ENCODE measurements at regions not wholly inside any gene's neighbourhood (a gene's known extent, or its start where the extent isn't known, plus 50 kb on each side); places are given as distances from the start of the nearest gene placed in this dataset.

DNA sequence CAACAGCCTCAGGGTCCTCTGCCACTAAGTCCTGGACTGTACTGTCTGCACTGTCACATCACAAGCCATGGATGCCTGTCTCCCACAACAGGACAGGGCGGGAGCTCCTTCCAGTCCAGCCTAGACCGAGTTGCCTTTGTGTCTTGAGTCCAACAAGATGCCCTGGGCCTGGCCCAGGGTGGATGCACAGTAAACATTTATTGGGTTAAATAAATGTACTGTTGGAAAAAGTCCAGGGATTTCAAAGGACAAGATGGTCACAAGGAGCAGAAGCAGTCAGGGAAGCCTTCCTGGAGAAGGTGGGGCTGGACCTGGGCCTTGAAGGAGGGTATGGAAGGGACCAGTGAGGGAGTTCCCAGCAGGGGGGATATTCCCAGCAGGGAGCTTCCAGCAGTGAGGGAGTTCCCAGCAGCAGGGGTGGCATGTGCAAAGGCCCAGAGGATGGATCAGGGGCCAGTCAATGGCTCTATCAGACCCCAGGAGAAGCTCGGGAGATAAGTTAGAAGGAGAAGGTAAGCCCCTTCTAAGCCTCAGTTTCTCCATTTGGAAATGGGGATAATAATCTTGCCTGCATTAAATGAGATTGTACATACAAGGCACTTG lies 72.7 kb upstream of the NEURL1B start:
- DNase-seq = no peak

DNA sequence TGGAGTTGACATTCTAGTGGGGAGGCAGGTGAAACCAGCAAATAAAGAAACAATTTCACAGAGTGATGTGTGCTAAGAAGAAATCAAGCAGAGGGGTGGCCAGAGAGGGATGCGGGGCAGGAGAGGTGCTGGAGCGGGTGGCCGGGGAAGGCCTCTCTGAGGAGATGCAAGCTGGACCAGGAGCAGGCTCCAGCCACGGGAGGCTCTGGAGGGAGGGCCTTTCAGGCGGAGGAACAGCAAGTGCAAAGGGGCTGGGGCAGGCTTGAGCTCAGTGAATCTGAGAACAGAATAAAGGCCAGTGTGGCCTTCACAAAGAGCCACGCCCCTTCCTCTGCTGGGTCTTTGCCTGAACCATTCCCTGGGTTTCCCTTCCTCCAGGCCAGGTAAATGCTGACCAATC lies 73.2 kb upstream of the NEURL1B start:
- DNase-seq = no peak

DNA sequence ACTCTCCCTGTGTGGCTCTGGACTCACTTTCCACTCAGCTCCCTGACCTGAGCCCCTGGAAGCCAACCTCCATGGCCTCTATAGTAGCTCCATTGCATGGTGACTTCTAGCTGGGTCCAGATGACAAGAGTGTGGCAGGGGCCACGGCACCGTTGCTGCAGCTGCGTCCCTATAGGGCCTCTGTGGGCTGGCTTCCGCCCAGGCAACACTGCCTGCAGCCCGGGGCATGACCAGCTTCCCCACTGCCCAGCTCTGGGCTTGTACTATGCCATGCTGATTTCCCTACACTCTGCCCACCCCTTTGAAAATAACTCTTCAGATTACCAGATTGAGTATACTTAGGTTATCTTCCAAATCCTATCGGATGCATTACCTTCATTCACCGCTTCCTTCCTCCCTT lies 73.8 kb upstream of the NEURL1B start:
- DNase-seq = no peak

DNA sequence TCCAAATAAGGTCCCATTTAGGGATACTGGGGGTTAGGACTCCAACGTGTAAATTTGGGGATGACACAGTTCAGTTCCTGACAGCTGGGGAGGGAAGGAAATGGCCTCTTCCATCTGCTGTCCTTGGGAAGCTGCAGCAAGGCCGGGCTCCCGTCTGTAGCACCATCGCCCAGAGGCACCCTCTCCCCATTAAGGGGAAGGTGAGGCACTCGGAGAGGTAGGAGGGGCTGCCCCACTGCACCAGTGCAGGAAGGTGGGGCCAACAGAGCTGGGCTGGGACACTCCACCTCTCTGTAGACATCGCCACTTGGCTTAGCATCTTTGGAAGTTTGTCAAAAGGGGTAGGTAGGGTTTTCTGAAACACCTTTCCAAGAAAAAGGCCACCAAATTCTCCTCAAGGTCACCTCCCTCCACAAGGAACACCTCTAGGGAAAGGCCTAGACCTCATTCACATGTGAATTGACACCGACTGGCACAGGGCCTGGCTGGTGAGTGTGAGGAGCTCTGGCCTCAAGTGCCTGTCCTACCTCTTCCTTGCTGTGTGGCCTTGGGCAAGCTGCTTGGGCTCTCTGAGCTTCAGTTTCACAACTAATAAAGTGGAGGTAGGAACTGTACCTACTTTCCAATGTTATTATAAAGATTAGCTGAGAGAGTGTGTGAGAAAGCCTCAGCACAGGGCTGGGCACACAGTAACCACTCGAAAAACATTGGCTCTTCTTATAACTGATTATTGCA lies 75.0 kb upstream of the NEURL1B start:
- DNase-seq = no peak

DNA sequence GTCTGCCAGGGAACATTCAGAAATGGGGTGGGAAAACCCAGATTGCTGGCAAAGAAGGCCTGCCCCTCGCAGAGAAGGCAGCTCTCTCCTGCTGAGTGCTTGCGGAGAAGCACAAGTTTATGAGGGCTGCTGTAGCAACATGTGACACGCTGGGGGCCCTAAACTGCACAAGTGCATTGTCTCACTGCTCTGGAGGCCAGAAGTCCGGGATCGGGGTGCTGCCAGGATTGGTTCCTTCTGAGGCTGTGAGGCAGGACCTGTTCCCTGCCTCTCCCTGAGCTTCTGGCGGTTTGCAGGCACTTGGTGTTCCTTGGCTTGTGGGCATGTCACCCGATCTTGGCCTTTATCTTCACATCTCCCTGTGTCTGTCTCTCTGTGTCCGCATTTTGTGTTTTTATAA lies 75.6 kb upstream of the NEURL1B start:
- peak; percentile 21 for DNase-seq

DNA sequence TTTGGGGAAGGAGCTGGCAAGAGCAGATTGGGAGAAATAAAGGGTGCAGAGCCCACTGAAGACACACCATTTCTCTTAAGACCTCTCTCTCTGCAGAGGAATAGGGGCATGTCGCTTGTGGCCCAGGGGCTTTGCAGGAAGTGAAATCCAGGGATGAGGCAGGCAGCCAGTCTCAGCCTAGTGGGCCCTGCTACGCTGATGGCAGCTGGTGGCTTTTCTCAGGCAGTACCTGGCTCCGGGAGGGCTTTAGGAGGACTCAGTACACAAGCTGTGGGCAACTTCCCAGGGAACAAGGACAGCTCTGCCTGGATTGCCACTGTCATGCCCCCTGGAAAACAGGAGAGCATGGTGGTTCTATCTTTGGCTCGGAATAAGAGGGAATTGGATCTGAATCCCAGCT lies 76.2 kb upstream of the NEURL1B start:
- DNase-seq = peak; percentile 14

DNA sequence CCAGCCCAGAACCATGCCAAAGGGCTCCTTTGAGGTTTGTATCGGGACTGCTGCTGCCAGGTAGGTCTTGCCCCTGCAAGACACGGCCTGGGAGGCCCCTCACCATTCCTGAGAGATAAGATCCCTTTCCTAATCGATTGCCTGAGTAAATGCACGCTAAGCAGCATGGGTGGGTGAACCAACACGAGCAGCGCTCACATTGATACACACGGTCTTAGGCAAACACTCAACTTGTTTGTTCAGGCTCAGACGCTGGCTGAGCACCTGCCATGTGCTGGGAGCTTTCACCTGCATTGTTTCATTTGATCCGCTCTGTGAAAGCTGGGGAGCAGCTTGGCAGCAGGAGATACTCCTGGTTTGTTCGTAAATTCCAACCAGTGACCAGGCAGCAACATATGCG lies 76.9 kb upstream of the NEURL1B start:
- DNase-seq = peak; percentile 94

DNA sequence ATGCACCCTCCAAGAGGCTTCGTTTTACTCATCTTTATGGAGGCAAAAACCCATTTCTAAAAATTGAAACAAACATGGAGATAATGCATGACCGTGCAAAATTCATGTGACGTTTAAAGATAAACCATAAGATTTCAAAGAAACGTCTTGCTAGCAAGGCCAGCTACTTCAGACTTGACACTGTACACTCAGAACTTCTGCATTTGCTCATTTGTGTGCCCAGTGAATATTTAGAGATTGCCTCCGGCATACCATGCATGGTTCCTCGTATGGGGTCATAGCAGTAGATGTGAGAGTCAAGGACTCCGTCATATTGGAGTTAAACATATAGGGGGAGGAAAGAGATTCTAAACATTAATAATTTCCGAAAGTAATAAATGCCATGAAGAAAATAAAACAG lies 78.6 kb upstream of the NEURL1B start:
- no peak for DNase-seq

DNA sequence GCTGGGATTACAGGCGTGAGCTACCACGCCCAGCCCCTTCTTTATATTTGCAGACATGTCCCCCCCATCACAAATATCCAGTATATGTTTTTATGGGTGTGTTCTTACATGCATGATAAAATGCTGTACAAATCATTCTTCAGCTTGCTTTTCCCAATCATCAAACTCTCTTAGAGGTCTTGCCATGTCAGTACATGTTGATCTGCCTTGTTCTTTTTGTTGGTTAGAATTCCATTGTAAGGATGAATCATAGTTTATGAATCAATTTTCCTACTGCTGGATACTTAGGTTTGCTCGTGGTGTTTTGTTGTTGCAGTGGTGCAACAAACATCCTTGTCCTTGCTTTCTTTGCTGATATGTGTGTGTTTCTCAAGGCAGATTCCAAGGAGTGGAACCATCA lies 79.9 kb upstream of the NEURL1B start:
- DNase-seq = no peak

DNA sequence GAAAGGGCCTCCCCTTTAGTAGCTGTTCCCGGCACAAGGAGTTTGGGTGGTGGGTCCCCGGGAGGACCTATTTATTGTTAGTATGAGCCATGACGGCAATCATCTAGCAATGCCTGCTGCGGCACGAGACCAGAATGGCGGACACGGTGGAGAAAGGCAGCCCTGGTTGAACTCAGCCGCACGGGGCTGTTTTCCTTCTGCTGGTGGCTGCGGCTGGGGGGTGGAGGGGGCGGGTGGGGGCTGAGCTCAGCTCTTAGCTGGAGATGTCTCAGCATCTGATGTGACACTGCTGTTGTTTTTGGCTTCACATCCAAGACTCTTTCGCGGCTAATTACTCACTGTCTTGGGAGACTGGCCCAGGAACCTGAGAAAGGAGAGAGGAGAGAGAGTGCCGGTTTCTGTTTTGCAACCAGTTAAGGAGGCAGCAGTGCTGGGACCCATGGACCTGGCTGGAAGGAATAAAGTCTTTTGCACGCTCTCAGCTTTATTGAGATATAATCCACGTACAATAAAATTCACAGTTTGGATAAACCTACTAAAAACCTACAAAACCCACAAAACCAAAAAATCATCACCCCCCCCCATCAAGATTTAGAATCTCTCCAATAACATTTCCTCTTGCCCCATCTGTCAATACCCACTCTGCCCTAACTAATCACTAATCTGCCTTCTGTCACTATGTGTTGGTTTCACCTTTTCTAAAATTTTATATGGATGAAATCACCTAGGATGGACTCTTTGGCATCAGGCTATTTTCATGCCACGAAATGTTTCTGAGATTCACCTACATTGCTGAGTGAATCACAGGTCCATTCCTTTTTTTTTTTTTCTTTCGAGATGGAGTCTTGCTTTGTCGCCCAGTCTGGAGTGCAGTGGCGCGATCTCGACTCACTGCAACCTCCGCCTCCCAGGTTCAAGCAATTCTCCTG lies 81.8 kb upstream of the NEURL1B start:
- no peak for DNase-seq

DNA sequence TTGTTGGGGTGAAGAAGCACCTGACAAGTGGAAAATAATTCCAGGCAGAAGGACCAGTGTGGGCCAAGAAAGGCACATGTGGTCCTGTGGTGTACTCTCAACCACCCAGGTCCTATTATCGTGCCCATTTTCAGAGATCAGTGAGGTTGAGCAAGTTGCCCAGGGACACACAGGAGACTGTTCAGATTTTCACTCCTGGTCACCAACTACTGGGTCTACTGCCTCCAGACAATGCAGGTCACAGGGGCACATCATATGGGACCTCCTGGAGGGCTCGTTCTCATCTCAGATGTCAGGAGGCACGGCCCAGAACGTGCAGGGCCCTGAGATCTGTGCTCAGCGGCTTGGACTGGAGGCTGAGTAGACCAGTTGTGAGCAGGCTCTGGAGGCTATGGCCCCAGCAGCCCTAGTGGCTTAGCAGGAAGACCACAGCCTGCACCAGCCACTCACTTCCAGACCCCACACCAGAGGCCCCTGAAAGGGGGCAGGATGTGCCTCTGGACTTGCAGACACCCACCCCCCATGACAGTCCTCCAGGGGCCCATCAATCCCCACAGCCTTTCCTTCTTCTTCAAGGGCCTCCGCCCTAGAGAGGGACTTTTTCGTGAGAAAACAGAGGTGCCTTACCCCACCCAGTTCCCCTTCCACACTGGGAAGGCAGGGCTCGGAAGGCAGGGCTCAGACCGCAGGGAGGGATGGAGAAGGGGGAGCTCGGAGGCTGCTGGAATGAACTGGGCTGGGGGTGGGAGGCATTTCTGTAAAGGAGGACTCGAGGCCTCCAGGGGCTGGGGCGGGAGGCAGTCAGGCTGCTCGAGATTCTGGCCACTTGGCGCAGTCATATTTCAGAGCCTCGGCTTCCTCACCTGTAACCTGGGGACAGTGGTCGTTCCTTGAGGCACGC lies 82.7 kb upstream of the NEURL1B start:
- DNase-seq = no peak

DNA sequence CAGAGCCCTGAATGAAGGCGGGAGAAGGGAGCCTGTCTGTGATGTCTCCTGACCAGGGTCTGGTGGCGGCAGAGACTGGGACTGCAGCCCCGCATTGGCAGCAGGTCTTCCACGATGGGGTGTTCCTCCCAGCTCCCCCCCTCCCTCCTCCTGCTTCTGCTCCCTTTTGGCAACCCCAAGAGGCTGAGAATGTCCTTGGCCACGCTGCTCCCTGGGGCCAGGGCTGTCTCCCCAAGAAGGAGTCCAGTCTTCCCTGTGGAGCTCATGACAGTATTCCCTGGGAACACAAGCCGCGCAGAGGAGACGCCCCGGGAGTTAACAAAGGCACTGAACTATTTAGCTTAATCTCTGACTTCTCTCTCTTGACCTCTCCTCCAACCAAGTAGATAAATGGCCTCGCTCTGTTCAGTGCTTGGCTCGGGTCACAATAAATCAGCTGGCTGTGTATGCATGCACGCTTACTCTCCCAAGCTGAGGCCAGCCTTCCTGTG lies 84.0 kb upstream of the NEURL1B start:
- DNase-seq = no peak

DNA sequence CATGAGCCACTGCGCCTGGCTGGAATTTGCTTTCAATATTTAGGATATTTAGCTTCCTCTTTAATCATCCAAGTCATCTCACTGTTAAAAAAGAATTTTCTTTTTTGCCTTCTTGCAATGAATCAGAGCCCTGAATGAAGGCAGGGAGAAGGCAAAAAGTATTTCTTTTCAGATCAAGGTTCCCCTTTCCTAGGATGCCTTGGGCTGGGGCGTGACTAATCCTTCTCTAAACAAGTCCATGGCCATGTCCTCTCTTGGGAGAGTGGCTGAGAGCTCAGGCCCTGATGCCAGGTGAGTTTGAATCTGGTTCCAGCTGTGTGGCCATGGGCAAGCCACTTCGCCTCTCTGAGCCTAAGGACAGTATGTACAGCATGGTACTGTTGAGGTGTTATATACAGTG lies 84.8 kb upstream of the NEURL1B start:
- DNase-seq = no peak

DNA sequence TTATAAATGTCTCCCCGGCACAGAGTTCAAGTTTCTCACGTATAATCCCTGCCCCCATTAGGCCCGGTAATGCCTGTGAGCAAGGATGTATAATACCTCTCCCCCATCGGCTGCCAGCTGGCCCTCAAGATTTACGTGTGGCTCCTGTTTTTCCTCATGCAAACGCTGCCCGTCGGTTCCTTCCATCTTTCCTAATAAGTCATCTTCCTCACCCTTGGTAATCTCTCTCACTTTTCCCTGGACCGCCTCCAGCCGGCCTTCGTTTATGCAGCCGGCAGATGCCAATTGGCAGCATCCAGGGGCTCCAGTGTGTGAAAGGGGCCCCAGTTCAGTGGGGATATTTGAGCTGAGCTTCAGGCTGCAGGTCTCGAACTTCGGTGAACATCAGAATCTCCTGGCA lies 86.5 kb upstream of the NEURL1B start:
- no peak for DNase-seq

DNA sequence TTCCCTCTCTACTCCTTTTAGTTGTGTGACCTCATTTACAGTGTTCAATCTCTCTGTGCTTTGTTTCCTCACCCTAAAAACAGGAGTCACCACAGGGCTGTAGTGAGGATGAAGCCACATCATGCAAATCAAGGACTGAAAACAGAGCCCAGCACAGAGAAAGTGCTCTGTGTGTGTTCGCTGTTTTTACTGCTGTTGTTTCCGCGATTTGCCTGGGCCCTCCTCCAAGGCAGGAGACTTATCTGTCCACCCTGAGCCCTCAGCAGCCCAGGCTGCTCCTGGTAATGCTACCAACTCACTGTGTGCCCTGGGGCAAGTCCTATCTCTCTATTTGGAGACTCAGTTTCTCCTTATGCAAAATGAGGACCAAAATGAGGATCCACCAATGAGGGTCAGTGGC lies 87.2 kb upstream of the NEURL1B start:
- DNase-seq = no peak

DNA sequence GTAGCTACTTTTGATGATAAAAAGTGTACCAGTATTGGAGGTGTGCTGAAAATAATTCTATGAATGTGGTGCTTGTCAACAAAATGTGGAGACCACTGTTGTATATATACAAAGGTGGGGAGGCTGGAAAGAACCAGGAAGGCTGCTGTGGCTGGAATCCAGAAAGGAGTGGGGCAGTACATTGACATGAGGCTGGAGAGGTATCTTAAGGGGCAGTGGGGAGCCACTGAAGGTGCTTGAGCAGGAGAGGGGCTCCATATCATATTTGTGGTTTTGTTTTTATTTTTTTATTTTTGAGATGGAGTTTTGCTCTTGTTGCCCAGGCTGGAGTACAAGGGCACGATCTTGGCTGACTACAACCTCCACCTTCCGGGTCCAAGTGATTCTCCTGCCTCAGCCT lies 87.9 kb upstream of the NEURL1B start:
- DNase-seq = no peak

DNA sequence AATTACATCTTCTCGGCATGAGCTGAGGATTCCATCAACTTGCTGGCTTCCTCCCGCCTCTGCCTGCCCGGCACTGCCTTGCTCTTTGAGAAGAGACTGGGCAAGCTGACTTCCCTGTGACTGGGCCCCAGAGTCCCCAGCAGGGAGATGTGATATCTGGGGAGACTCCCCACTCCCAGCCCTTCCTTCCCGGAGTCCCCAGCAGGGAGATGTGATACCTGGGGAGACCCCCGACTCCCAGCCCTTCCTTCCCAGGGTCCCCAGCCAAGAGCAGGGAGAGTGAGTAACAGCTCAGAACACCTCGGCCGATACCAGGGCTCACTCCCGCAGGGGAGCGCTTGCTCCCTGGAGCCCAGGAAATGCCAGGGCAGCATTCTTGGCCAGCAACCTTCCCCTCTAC lies 90.1 kb upstream of the NEURL1B start:
- no peak for DNase-seq

DNA sequence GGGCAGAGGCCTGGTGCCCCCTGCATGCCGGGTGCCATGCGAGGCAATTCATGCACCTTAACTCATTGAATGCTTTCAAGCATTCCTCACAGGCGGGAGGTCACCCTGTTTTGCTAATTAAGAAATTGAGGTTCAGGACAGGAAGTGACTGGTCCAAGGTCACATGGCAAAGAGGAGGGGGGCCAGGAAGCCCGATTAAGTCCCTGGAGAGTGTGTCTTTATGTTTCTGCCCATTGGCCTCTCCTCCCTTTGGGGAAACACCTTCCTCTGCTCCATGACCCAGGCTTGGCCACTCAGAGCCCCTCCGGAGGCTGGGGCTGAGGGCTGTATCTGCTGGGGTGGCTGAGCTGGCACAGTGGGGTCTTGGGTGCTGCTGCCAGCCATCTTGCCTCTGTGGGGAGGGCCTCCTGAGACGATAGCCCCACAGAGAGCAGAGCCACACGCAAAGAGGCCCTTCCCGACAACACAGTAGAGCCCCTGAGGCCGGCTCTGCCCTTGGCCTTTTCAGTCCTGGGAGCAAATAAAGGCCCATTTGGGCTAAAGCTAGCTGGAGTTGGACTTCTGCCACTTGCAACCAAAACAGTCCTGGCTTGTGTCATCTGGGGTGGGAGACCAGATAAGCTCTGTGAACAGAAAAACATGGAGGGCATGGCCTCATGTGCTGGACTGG lies 90.8 kb upstream of the NEURL1B start:
- DNase-seq = no peak

DNA sequence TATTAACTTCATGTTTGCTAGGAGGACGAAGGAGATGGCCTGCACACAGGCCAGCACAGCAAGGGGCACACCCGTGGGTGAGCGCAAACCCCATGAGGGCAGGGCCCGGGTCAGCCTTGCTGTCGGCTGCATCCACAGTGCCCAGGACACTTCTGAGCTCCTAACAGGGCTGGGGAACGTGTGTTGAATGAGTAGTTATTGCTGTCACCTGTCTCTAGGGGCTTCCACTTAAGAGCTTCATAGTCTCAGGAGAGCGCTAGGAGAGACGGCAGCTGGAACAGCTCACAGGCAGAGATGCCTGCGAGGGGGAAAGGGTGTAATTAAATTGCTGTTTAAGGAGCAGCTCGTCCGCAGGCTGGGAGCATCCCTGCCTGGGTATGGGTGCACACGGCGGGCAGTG lies 91.4 kb upstream of the NEURL1B start:
- no peak for DNase-seq

DNA sequence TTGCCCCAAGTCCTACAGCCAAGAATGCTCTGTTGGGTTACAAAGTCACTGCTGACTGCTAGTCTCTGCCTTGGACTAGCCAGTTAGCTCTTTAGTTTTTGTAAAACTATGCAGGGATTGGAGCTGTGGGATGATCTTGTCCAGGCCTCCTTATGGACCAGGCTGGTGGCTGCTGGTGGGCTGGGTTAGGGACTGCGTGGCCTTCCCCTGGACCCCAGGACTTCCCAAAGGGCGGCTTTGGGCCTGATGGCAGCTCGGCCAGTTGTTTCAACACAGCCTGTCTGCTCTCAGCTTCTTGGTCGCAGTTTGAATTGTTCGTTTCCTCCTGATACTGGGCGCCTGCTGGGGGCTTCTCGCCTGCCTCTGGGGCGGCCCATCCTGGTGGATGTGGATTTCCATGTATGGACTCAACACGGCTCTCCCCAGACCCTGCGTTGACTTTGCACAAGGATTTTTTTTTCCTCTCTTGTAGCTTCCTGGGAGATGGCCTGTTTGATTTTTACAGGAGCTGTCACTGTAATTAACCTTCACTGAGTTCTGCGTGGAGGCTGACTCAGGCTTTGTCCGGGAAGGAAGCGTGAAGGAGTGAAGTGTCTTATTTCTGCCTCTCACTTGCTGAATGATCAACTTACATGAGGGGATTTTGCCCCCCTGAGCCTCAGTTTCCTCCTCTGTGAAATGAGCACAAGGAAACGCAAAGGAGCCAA lies 91.9 kb upstream of the NEURL1B start:
- no peak for DNase-seq

DNA sequence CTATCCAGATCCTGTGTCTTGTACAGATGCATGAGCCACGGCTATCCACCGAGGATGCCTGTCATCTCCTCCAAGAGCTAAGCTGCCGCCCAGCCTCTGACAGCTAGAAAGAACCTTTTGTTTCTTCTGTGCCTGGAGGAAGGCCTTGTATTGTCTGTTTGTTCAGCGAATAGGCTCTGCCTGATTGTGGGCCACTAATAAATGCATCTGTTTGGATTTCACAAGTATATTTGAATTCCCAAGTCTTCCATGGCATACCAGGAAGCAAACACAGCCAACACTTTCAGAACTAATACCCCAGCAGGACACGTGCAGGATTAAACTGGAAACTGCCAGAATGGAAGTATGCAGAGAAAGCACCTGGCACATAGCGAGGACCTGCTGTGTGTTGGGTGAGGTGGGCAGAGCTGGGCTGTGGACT lies 92.7 kb upstream of the NEURL1B start:
- DNase-seq = peak; percentile 32
